ENCODE measurements at regions not wholly inside any gene's neighbourhood (a gene's known extent, or its start where the extent isn't known, plus 50 kb on each side); places are given as distances from the start of the nearest gene placed in this dataset.

DNA sequence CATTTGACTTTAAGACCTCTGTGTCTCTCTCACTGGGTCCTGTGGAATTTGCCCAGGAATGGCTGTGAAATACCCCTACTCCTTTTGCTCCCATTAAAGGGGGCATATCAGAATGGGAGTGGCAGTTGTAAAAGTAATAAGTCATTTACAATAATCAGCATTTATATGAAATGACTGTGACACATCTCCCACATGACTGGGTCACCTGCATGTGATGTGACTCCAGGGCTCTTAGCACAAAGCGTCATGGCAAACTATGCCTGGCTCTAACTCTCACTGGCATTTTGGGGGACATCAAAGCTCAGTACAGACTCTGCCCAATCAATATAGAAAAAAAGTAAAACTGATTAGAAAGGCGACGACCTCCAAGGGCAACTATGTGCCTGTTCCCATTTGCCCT lies 157.6 kb downstream of the RPS24 start:
- 88 to 92% methylated on average over 3 of the region's 3 CpGs for WGBS, 2 donors
- no peak for DNase-seq (ENCODE audit: low spot score in 2 of 2)

DNA sequence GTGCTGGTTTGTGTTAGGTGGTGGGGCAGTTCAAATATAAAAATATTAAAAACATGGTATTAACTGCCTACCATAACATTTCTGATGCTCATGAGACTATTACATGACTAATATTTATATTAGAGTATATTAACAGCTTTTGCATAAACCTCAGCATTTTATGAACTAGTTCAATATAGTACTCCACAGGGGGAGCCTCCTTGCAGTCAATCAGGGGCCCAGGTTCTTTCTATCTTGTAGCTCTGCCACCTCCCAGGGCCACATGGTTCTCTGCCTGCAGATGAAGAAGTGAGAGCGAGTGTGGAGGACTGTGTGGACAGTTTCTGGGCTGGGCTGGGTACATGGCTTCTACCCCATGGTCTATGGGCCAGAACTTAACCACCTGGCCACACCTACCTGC lies 159.5 kb downstream of the RPS24 start:
- Histone ChIP-seq H3K36me3 (no peaks in the 10 kb centered on the region), H3K4me3 (no peak overlapping the region), H3K9me3 (peaks cover 0 to 19% (median 1%) of the 10 kb centered on the region in 4 donors), H3K27ac (no peak overlapping the region), H3K27me3 (no peaks in the 10 kb centered on the region), H3K4me1 (no peaks in the 10 kb centered on the region)
- DNase-seq (ENCODE audit: low spot score in 2 of 2) = no peak
- WGBS, 2 donors = 50 to 95% methylated on average over 1 of the region's 1 CpG
- TF ChIP-seq EP300 (IDR thresholded peaks at IDR 0.05) = no peak
- no peak for TF ChIP-seq POLR2A (IDR thresholded peaks at IDR 0.05)

More for the DNA sequence above, 157.6 kb downstream of the RPS24 start:
- H3K4me3 ChIP-seq = no peak overlapping the region
- H3K27me3 ChIP-seq = no peaks in the 10 kb centered on the region
- H3K36me3 ChIP-seq = no peaks in the 10 kb centered on the region
- H3K9me3 ChIP-seq = peaks cover 0 to 19% (median 1%) of the 10 kb centered on the region in 4 donors
- TF ChIP-seq, protein P1, sequence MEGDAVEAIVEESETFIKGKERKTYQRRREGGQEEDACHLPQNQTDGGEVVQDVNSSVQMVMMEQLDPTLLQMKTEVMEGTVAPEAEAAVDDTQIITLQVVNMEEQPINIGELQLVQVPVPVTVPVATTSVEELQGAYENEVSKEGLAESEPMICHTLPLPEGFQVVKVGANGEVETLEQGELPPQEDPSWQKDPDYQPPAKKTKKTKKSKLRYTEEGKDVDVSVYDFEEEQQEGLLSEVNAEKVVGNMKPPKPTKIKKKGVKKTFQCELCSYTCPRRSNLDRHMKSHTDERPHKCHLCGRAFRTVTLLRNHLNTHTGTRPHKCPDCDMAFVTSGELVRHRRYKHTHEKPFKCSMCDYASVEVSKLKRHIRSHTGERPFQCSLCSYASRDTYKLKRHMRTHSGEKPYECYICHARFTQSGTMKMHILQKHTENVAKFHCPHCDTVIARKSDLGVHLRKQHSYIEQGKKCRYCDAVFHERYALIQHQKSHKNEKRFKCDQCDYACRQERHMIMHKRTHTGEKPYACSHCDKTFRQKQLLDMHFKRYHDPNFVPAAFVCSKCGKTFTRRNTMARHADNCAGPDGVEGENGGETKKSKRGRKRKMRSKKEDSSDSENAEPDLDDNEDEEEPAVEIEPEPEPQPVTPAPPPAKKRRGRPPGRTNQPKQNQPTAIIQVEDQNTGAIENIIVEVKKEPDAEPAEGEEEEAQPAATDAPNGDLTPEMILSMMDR (IDR thresholded peaks at IDR 0.05) = no peak
- TF ChIP-seq POLR2A (IDR thresholded peaks at IDR 0.05) (no peak), EP300 (IDR thresholded peaks at IDR 0.05) (no peak)
- H3K4me1 ChIP-seq = no peaks in the 10 kb centered on the region
- H3K27ac ChIP-seq = no peak overlapping the region

DNA sequence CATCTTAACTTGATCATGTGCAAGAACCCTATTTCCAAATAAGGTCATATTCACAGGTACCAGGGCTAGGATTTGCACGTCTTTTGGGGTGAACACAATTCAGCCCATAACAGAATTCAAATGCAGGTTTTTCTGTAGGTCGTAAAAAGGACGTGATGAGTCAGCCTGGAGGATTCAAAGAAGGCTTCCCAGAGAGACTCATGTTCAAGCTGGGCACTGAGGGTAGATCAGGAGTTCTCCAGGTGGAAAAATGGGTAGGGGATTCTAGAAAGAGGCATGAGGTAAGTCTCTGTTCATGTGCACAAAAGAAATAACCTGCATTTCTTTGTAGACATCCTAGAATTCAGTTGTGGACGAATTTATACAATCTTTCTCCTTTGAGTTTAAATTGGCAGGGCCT lies 160.4 kb downstream of the RPS24 start:
- TF ChIP-seq, protein P1 (IDR thresholded peaks at IDR 0.05) = no peak
- no peak for TF ChIP-seq EP300 (IDR thresholded peaks at IDR 0.05)
- no peak for TF ChIP-seq POLR2A (IDR thresholded peaks at IDR 0.05)
- H3K27me3 ChIP-seq = no peaks in the 10 kb centered on the region
- no peak for DNase-seq (ENCODE audit: low spot score in 2 of 2)
- no peaks in the 10 kb centered on the region for H3K36me3 ChIP-seq
- 81 to 89% methylated on average over 4 of the region's 4 CpGs for whole genome bisulfite sequencing, 2 donors
- no peak overlapping the region for H3K27ac ChIP-seq
- peaks cover 0 to 19% (median 1%) of the 10 kb centered on the region in 4 donors for H3K9me3 ChIP-seq
- no peaks in the 10 kb centered on the region for H3K4me1 ChIP-seq
- no peak overlapping the region for H3K4me3 ChIP-seq

DNA sequence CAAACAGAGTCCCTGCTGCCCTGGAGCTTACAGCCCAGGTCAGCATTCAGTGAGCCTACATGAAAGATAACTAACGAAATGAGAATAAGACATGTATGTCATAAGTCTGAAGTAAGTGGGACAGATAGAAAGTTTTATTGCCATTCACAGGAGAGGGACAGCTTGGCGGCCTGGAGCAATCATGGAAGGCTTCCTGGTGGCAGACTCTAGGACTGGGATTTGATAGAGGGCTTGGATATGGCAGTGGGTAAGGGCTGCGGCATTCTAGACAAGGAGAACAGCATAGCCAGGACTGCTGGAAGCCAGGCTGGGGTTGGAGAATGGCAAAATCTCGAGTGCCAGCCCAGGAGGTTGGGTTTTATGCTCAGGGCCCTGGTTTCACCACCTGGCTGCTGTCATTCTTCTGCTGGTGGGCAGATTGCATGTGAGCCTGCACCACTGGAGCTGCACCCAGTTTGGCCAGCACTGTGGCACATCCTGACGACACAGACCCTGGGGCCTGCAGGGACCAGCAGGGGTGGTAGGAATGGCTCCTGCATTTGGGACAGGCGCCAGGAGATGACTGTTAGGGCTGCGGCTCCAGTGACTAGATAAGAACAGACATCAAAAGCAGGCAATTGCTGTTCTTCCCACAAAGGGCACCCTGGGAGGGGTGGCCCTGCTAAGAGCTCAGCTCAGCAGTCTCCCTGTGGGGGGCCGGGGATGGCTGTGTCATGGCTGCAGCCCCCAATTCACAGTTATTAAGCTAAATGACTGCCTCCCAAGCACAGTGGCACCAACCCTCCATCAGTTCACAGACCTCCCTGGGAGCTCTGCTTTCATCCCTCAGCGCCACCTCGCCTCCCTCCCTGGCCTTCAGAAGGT lies 161.1 kb downstream of the RPS24 start:
- Histone ChIP-seq H3K9me3 (peaks cover 0 to 19% (median 1%) of the 10 kb centered on the region in 4 donors), H3K27me3 (no peaks in the 10 kb centered on the region), H3K4me3 (no peak overlapping the region), H3K4me1 (no peaks in the 10 kb centered on the region), H3K27ac (no peak overlapping the region), H3K36me3 (no peaks in the 10 kb centered on the region)
- no peak for TF ChIP-seq POLR2A (IDR thresholded peaks at IDR 0.05)
- TF ChIP-seq, protein P1 (IDR thresholded peaks at IDR 0.05) = no peak
- TF ChIP-seq EP300 (IDR thresholded peaks at IDR 0.05) = no peak
- WGBS, 2 donors = 80 to 86% methylated on average over 10 of the region's 10 CpGs
- no peak for DNase-seq (ENCODE audit: low spot score in 2 of 2)

DNA sequence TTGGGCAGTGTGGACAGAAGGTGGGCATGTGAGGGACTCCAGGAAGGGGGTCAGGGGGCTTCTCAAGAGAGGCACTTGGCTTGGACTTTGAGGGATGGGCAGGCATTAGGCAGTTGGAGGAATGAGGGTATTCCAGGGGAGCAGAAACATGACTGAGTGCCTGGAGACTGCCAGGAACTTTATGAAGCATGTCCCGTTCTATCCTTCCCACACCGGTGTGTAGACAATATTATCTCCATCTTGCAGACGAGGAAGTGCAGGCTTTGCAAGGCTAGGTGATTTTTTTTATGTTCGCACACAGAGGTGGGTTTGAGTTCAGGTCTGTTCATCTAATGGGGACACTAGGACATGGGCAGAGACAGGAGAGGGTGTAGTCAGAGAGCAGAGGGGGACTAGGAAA lies 162.7 kb downstream of the RPS24 start:
- Histone ChIP-seq H3K9me3 (peaks cover 0 to 19% (median 1%) of the 10 kb centered on the region in 4 donors), H3K4me3 (no peak overlapping the region), H3K36me3 (no peaks in the 10 kb centered on the region), H3K27ac (no peak overlapping the region), H3K27me3 (no peaks in the 10 kb centered on the region), H3K4me1 (no peaks in the 10 kb centered on the region)
- TF ChIP-seq, protein P1 (IDR thresholded peaks at IDR 0.05) = no peak
- TF ChIP-seq POLR2A (IDR thresholded peaks at IDR 0.05) = no peak
- no peak for TF ChIP-seq EP300 (IDR thresholded peaks at IDR 0.05)
- no peak for DNase-seq (ENCODE audit: low spot score in 2 of 2)
- WGBS, 2 donors = 75 to 80% methylated on average over 4 of the region's 4 CpGs

Data from tibial nerve (tissue), 4 donors.